Erythroblast (primary cell): ENCODE measurements at regions not wholly inside any gene's neighbourhood (a gene's known extent, or its start where the extent isn't known, plus 50 kb on each side); places are given as distances from the start of the nearest gene placed in this dataset.

ENCODE experiments used
- DNase-seq, 2 experiments: peaks; one replicate each; lab custom pipeline; 2025; lab: John Stamatoyannopoulos, UW
- GATA1 ChIP-seq: IDR thresholded peaks from 2 replicates; pipeline ENCODE4 v1.6.1; 2011; ENCODE audit warnings: low read depth, mild to moderate bottlenecking, control low read depth, low read length, moderate library complexity
- POLR2A ChIP-seq: IDR thresholded peaks from 2 replicates; pipeline ENCODE4 v1.6.1; 2011; ENCODE audit warnings: mild to moderate bottlenecking, low read length

DNA sequence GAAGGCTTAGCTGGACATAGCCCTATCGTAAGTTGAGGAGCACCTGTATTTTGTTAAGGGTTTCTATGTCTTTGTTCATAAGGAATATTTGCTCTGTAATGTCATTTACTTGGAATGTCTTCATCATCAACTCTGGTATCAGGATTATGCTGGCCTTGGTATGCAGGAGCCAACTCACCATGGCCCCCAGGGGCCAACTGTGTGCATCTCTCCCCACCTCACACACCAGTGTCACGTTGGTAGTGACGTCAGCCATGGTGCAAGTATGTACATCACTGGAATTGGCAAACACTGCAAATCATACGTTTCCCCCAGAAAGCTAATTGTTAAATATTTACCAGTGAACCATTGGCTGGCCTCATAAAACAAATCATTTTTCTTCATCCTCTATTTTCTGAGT, 70.8 kb downstream of the YTHDF1 start:
- TF ChIP-seq POLR2A, result no peak
- no peak for TF ChIP-seq GATA1
- no peak for DNase-seq

DNA sequence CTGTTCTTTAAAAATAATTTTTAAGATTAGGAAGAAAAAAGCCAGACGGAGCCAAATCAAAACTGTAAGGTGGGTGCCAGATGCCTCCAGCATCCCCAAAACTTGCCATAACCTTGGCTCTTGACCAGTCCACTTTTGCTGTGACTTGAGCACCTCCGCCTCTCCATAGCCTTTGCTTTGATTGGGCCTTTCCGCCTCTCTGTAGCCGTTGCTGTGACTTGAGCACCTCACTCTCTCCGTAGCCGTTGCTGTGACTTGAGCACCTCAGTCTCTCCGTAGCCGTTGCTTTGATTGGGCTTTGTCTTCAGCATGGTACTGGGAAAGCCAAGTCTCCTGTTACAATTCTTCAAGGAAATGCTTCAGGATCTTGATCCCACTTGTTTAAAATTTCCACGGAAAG, 73.0 kb downstream of the YTHDF1 start:
- TF ChIP-seq GATA1 (no peak), POLR2A (no peak)
- no peak for DNase-seq

DNA sequence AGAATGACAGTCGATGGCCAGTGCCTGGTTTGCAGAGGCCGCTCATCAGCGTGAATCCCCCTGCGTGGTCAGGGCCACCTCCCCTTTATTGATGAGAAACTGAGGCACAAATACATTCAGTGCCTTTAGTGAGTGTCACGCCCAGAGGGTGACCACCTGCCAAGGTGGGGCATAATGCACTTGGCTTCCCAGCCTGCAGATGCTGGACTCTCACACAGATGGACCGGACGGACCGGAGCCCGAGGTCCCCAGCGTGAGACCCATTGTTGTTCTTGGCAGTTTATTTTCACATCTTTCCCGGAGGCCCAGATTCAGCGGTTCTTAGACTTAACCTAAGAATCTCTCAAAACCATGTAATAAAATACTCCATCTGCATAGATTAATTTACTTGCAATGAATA, 74.4 kb downstream of the YTHDF1 start:
- no peak for DNase-seq
- TF ChIP-seq GATA1 (no peak), POLR2A (no peak)

DNA sequence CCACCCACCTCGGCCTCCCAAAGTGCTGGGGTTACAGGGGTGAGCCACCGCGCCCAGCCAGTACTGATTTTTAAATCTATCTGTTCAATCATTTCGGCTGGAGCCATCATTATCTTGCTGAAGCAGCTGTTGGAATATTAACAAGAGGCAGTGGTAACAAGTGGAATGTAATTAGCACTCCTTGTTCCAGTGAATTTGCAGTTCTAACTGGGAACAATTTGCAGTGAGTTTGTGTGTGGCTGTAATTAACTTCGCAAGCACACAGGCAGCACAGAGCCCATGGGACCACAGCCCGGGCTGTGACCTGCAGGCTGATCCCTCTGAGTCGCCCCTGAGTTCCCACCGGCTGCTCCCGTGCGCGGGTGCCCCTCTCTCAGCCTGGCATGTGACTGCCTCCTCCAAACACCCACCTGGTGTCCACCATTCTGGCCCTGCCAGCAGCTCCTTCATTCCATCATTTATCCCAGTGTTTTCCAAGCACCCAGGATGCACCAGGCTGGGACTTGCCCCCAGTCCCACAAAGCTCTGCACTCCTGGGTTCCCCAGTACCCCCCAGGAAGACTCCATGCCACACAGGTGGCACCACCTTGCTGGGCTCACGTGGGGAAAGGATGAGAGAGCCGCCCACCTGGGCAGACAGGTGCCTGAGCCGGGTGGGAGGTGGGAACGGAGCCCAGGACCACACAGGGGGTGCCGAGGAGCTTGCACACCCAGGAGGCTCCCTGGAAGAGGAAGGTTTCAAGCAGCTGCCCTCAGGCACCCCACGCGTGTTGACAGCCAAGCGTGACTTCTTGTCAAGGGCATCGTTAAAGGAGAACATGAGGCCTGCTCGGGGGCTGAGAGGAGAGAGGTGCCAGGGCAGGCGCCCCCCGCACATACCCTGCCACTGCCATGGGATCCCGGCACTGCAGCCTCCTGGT, 75.2 kb downstream of the YTHDF1 start:
- TF ChIP-seq POLR2A, result no peak
- no peak for TF ChIP-seq GATA1
- no peak for DNase-seq

GRCh38 chr20:63139837-63140236, 76.1 kb downstream of the YTHDF1 start:
- DNase-seq, result no peak
- TF ChIP-seq POLR2A, result no peak
- TF ChIP-seq GATA1, result no peak

GRCh38 chr20:63139356-63139755, 76.6 kb downstream of the YTHDF1 start:
- no peak for TF ChIP-seq GATA1
- no peak for TF ChIP-seq POLR2A
- no peak for DNase-seq

- DNase-seq, result no peak
- TF ChIP-seq GATA1 (no peak), POLR2A (no peak)
Measured at GRCh38 chr20:63138855-63139341, 77.0 kb downstream of the YTHDF1 start.

DNA sequence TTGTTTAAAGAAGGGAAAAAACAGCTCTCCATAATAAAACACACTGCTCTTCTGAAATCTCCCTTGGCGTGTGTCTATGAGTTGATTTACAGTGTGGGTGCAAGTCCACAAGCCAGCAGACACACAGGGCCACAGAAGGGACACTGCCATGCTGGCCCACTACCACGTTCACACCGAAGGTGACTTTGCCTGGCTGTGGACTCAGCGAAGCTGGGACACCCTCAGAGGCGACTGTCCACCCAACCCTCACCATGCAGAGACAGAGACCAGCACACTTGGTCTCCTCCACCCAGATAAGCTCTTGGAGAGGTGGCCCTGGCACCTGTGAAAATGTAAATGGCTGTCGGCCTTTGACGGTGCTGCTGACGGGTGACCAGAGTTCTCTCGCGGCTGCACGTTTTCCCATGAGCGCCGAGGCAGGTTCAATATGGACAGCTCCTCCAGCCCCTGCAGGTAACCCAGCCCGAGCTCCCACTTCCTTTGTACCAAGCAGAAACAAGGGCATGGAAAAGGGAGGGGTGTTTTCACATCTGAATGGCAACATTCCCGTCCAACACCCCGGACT, 78.0 kb downstream of the YTHDF1 start:
- no peak for TF ChIP-seq GATA1
- no peak for DNase-seq

DNA sequence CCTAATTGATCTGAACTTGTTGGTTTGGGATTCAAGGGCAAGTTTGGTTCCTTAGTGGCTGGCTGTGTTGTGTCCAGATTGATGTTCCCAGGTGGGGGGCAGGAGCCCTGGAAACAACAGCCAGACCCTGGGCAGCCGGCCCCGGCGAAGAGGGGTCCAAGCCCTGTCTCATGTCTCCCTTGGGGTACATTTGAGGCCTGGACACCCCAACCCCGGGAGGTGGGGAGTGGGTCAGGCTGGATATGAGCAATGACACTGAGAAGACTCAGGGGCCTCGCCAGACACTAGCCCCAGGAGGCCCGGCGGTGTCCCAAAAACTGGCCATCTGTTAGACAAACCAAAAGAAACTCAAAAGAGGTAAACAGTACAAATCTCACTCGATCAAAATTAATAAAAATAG, 79.6 kb downstream of the YTHDF1 start:
- no peak for DNase-seq
- no peak for TF ChIP-seq POLR2A
- no peak for TF ChIP-seq GATA1

DNA sequence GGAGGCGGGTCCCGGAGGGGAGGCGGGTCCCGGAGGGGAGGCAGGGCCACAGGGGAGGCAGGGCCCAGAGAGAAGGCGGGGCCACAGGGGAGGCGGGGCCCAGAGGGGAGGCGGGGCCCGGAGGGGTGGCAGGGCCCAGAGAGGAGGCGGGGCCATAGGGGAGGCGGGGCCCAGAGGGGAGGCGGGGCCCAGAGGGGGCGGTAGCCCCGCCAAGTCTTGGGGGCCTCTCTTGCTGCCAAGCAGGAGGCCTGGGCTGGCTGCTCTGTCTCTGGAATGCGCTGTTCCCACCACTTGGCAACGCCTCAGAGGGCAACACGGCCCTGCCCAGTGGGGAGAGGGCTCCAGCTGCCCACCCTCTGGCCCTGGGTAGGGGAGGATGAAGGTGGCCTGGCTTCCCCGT, 80.5 kb downstream of the YTHDF1 start:
- TF ChIP-seq GATA1 (no peak), POLR2A (no peak)
- DNase-seq, result peak; percentile 36 to 49

DNA sequence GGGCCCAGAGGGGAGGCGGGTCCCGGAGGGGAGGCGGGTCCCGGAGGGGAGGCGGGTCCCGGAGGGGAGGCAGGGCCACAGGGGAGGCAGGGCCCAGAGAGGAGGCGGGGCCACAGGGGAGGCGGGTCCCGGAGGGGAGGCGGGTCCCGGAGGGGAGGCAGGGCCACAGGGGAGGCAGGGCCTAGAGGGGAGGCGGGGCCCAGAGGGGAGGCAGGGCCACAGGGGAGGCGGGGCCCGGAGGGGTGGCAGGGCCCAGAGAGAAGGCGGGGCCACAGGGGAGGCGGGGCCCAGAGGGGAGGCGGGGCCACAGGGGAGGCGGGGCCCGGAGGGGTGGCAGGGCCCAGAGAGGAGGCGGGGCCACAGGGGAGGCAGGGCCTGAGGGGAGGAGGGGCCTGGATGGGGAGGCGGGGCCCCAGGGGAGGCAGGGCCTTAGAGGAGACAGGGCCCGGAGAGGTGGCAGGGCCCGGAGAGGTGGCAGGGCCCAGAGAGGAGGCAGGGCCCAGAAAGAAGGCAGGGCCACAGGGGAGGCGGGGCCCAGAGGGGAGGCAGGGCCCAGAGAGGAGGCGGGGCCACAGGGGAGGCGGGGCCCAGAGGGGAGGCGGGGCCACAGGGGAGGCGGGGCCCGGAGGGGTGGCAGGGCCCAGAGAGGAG, 81.1 kb downstream of the YTHDF1 start:
- peak; percentile 17 to 21 for DNase-seq

- peak; percentile 9 to 13 for DNase-seq
- TF ChIP-seq POLR2A (no peak), GATA1 (no peak)
Measured at GRCh38 chr20:63134201-63134612, 81.7 kb downstream of the YTHDF1 start.

GRCh38 chr20:63133481-63134091, 82.3 kb downstream of the YTHDF1 start:
- DNase-seq, result no peak
- TF ChIP-seq POLR2A (no peak), GATA1 (no peak)

DNA sequence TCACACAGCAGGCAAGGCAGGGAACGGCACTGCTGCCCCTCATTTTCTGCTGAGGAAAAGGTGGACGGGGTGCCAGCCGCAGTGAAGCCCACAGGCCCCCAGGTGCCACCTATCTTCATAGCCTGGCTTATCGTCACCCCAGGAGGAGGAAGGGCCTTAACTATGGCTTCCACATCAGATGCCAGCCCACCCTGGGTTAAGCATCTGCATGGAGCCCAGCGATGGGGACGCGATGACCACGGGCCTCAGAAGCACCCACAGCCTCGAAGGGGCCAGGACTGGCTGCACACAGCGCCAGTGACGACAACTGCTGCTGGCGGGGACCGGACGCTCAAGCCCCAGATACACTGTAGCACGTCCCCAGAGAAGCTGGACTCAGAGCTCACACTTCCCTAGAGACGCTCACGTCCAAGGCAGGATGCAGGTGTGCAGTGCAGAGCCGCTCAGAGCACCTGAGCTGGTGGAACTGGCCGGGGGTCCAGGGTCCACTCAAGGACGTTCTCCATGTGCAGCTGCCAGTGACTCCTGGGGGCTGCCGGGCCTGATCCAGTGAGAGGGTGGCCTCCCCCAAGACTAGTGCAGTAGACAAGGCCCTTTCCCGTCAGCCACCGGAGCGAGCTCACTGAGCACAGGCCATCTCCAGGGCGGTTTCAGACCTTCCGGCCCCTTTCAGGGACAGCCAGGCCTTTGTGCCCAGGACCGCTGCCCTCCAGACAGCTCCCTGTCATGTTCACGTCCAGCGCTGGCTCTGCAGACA, 83.0 kb downstream of the YTHDF1 start:
- TF ChIP-seq GATA1 (no peak), POLR2A (no peak)
- DNase-seq, result no peak
